ENCODE measurements at regions not wholly inside any gene's neighbourhood (a gene's known extent, or its start where the extent isn't known, plus 50 kb on each side); places are given as distances from the start of the nearest gene placed in this dataset.
A peak's percentile ranks its signal among the peaks of the same experiment; 100 is the strongest.

- DNase-seq (ENCODE audit: missing footprints) (no peak), ATAC-seq (no peak)
- intact Hi-C loops (cut with DNase I) = loop anchor here (5.0 kb wide), 2 partner anchors 564 to 1149 kb away; partner anchors contain the start of gene CDH11
Observed at GRCh38 chr16:66271074-66272060, 95.1 kb upstream of the CDH5 start.

- peak; percentile 72 for ATAC-seq
- DNase-seq (ENCODE audit: missing footprints) = peak; percentile 89
- intact Hi-C loops (cut with DNase I) = loop anchor here (5.0 kb wide), 2 partner anchors 563 to 1148 kb away; partner anchors contain the start of gene CDH11
Observed at GRCh38 chr16:66270333-66270927, 96.1 kb upstream of the CDH5 start.

- ATAC-seq (peak; percentile 35), DNase-seq (ENCODE audit: missing footprints) (no peak)
- intact Hi-C loops (cut with DNase I) = loop anchor here (5.0 kb wide), 2 partner anchors 562 to 1147 kb away; partner anchors contain the start of gene CDH11
Observed at GRCh38 chr16:66269617-66270332, 96.7 kb upstream of the CDH5 start.

GRCh38 chr16:66267292-66268014 lies 99.0 kb upstream of the CDH5 start:
- ATAC-seq = no peak
- intact Hi-C loops (cut with DNase I) = no loop called here

DNA sequence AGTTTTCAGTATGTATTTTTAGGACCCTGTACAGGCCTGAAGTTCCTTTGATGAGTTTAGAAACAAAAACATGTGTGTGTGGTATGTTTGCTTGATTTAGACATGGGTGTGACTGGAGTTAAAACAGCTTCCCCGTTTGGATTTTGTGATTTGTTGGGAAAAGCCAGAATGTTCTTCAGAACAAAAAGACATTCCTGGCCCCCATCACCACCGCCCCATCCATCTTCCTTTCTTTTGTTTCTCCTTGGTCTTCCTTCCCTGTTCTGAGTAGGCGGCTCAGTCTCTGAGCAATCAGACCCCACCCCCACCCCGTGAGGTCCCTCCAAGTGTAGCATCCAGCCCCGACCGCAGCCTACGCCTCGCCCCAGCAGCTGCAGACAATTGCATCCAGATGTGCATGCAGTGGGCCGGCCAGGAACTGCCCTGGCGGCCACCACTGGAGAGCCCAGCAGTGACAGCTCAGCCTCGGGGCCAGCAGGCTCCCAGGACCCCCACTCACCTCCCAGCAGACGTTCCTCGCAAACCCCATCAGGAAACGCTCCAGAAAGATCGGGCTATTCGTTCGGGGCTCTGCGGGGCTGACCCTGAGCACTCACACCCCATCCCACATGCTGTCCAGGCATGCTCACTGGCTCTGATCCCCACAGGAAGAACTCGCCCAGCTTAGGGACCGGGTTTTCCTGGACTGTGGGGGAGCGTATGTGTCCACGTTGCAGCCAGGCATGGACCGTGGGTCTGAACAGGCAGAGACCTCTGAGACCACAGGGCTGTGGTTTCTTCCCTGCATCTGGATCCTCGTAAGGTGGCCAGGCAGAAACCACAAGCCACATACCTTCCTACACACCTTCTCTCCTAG lies 99.8 kb upstream of the CDH5 start:
- ATAC-seq (peak; percentile 79), DNase-seq (ENCODE audit: missing footprints) (peak; percentile 76)
- intact Hi-C loops (cut with DNase I) = no loop called here

More at GRCh38 chr16:66267292-66268014, 99.0 kb upstream of the CDH5 start:
- no peak for DNase-seq (ENCODE audit: missing footprints)

DNA sequence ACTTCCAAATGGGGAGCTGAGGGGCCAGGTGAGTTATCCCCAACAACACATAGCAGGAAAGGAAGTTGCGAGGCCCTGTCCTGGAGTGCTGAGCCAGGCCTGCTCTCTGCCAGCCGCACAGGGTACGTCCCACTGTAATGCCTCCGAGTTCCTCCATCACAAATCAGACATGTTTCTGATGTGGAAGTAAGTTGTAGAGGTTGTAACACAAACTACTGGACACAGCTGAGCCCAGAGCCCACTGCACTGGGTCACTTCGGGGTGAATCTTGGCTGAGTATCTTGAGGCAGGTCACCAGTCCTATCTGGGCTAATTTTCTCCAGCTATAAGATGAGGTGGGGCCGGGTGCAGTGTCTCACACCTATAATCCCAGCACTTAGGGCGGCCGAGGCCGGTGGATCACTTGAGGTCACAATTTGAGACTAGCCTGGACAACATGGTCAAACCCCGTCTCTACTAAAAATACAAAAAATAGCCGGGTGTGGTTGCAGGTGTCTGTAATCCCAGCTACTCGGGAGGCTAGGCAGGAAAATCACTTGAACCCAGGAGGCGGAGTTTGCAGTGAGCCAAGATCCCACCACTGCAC lies 100.8 kb upstream of the CDH5 start:
- ATAC-seq (no peak), DNase-seq (ENCODE audit: missing footprints) (no peak)
- intact Hi-C loops (cut with DNase I) = no loop called here

GRCh38 chr16:66265048-66265415 lies 101.5 kb upstream of the CDH5 start:
- intact Hi-C loops (cut with DNase I) = no loop called here
- DNase-seq (ENCODE audit: missing footprints) (no peak), ATAC-seq (no peak)

DNA sequence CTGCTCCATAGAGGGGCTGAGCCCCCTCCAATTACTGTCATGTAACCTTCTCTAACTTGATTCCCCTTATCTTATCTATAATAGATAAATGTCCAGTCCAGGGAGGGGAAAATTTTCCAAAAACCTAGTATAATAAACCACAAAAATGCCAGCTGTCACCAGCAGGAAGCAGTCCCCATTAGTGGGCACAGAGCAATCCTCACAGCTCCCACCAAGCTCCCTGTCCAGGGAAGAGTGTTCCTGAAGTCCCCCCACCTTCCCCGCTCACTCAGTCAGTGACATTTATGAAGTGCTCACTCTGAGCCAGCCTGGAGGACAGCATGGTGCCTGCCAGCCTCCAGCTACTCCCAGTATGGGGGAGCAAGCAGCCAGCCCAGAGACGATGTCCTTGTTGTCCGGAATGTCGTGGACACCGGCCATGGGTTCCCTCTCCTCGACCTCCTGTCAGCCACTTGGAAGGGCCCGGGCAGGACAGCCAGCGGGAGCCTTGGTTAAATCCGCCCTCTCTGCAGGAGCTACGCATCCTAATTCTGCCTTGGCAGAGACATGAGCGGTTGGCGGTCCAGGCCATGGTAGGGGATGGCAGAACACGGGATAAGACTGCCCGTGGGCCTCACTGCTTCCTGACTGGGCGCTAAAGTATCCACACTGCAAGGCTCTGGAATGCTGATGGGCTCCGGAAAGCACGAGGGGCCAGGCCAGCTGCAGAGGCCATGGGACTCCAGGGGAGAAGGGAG lies 102.0 kb upstream of the CDH5 start:
- ATAC-seq (no peak), DNase-seq (ENCODE audit: missing footprints) (no peak)
- intact Hi-C loops (cut with DNase I) = no loop called here

- ATAC-seq (no peak), DNase-seq (ENCODE audit: missing footprints) (no peak)
- intact Hi-C loops (cut with DNase I) = no loop called here
Observed at GRCh38 chr16:66263973-66264310, 102.5 kb upstream of the CDH5 start.

GRCh38 chr16:66263168-66263972 lies 103.1 kb upstream of the CDH5 start:
- intact Hi-C loops (cut with DNase I) = no loop called here
- DNase-seq (ENCODE audit: missing footprints) (no peak), ATAC-seq (no peak)

- DNase-seq (ENCODE audit: missing footprints) (no peak), ATAC-seq (peak; percentile 63)
- intact Hi-C loops (cut with DNase I) = no loop called here
Observed at GRCh38 chr16:66262253-66263167, 104.0 kb upstream of the CDH5 start.

DNA sequence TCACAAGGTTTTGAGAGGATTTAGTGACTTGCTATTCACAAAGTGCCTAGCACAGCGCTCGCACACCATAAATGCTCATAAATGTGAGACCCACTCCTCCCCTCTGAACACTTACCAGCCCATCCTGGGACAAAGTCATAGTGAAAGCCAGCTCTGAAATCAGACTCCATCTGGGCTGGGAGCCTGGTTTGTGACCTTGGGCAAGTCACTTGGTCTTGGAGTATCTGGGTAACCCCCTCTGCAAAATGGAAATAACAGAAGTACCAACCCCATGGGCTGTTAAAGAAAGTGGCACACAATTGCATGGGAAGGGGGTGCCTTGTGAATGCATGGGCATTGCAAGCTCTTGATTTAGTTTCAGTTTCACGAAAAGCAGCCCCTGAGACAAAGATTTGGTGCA lies 104.7 kb upstream of the CDH5 start:
- intact Hi-C loops (cut with DNase I) = no loop called here
- DNase-seq (ENCODE audit: missing footprints) = no peak
- ATAC-seq = no peak

GRCh38 chr16:66260522-66261254 lies 105.8 kb upstream of the CDH5 start:
- no peak for DNase-seq (ENCODE audit: missing footprints)
- no peak for ATAC-seq
- intact Hi-C loops (cut with DNase I) = no loop called here
